CD14-positive monocyte (primary cell): ENCODE measurements at regions not wholly inside any gene's neighbourhood (a gene's known extent, or its start where the extent isn't known, plus 50 kb on each side); places are given as distances from the start of the nearest gene placed in this dataset.

Experiments
- DNase-seq, 3 donors: peaks; one replicate each; pipeline ENCODE4 v3.0.0-alpha.2; 2011 to 2022
- H2AFZ ChIP-seq: 2 replicates; pipeline ENCODE4 v1.6.0; 2012; ENCODE audit warnings: mild to moderate bottlenecking, low read depth, low read length, inconsistent platforms; ENCODE audit not compliant: insufficient read depth, poor library complexity, severe bottlenecking
- H3K27ac ChIP-seq, 2 donors: 1 replicate in 1 of 2; 2 replicates in 1 of 2; pipeline ENCODE4 v1.5.1; 2012 to 2013; ENCODE audit warnings: low read length in 2 of 2, control low read depth in 1 of 2, inconsistent platforms in 1 of 2, low read depth in 1 of 2, mild to moderate bottlenecking in 1 of 2
- H3K27me3 ChIP-seq, 2 donors: one replicate each; pipeline versions ENCODE4 v1.6.0 to v1.6.1; 2011 to 2013; ENCODE audit warnings: low read length in 2 of 2; ENCODE audit not compliant: control insufficient read depth in 2 of 2, insufficient read depth in 2 of 2
- H3K36me3 ChIP-seq, 2 donors: replicated peaks in 1 of 2; 1 replicate in 1 of 2; 2 replicates in 1 of 2; pipeline versions ENCODE4 v1.5.1 to v1.6.1; 2012 to 2013; ENCODE audit warnings: low read length in 2 of 2, control low read depth in 1 of 2, inconsistent platforms in 1 of 2, mild to moderate bottlenecking in 1 of 2; ENCODE audit not compliant: insufficient read depth in 2 of 2, control insufficient read depth in 1 of 2
- H3K4me1 ChIP-seq, 2 donors: 1 replicate in 1 of 2; 2 replicates in 1 of 2; pipeline versions ENCODE4 v1.5.1 to v1.6.1; 2012 to 2013; ENCODE audit warnings: low read length in 2 of 2, control low read depth in 1 of 2, inconsistent platforms in 1 of 2, mild to moderate bottlenecking in 1 of 2, moderate library complexity in 1 of 2; ENCODE audit not compliant: insufficient read depth in 2 of 2, control insufficient read depth in 1 of 2
- H3K4me2 ChIP-seq: replicated peaks from 2 replicates; pipeline ENCODE3; 2012; ENCODE audit warnings: low read length, moderate library complexity, mild to moderate bottlenecking; ENCODE audit not compliant: poor library complexity, severe bottlenecking; ENCODE audit errors: extremely low read depth
- H3K4me3 ChIP-seq, 3 experiments: fragments of 200-600 bp in 1 of 3; sonication (generic) in 1 of 3; replicated peaks in 1 of 3; 1 replicate in 2 of 3; 2 replicates in 1 of 3; pipeline ENCODE4 v1.5.1; 2011 to 2013; ENCODE audit warnings: low read length in 3 of 3, mild to moderate bottlenecking in 3 of 3, control low read depth in 2 of 3, low read depth in 2 of 3, inconsistent platforms in 1 of 3, moderate library complexity in 1 of 3
- H3K79me2 ChIP-seq: 2 replicates; pipeline ENCODE4 v1.6.0; 2012; ENCODE audit warnings: mild to moderate bottlenecking, control low read depth, inconsistent platforms, low read length, moderate library complexity; ENCODE audit not compliant: insufficient read depth
- H3K9ac ChIP-seq: 2 replicates; pipeline ENCODE4 v1.6.0; 2017; ENCODE audit warnings: low read length, mild to moderate bottlenecking; ENCODE audit not compliant: insufficient read depth, poor library complexity, severe bottlenecking
- H3K9me3 ChIP-seq, 2 donors: replicated peaks in 1 of 2; 1 replicate in 1 of 2; 2 replicates in 1 of 2; pipeline versions ENCODE4 v1.5.1 to v1.6.1; 2012 to 2013; ENCODE audit warnings: low read length in 2 of 2, control low read depth in 1 of 2; ENCODE audit not compliant: control insufficient read depth in 1 of 2, insufficient read depth in 1 of 2
- H4K20me1 ChIP-seq: 2 replicates; pipeline ENCODE4 v1.6.0; 2012; ENCODE audit warnings: mild to moderate bottlenecking, low read length, control low read depth, moderate library complexity; ENCODE audit not compliant: insufficient read depth
- H3K27ac Mint-ChIP-seq, 7 donors: one replicate each; pipeline ENCODE4 v1.8.0; 2020; ENCODE audit warnings: mild to moderate bottlenecking in 7 of 7, mixed read lengths in 7 of 7, moderate library complexity in 6 of 7, inconsistent platforms in 2 of 7
- H3K27me3 Mint-ChIP-seq, 3 donors: one replicate each; pipeline ENCODE4 v1.8.0; 2021 to 2022; ENCODE audit warnings: low read depth in 3 of 3, mild to moderate bottlenecking in 3 of 3, mixed read lengths in 3 of 3, moderate library complexity in 3 of 3, inconsistent platforms in 1 of 3
- H3K36me3 Mint-ChIP-seq, 2 donors: one replicate each; pipeline ENCODE4 v1.8.0; 2020; ENCODE audit warnings: mixed read lengths in 2 of 2, inconsistent platforms in 1 of 2, mild to moderate bottlenecking in 1 of 2
- H3K4me1 Mint-ChIP-seq: one replicate; pipeline ENCODE4 v1.8.0; 2020; ENCODE audit warnings: mild to moderate bottlenecking, mixed read lengths
- H3K4me3 Mint-ChIP-seq, 2 donors: one replicate each; pipeline ENCODE4 v1.8.0; 2020; ENCODE audit warnings: mild to moderate bottlenecking in 2 of 2, mixed read lengths in 2 of 2, moderate library complexity in 1 of 2
- H3K9me3 Mint-ChIP-seq, 7 donors: one replicate each; pipeline ENCODE4 v1.8.0; 2020 to 2022; ENCODE audit warnings: mixed read lengths in 7 of 7, mild to moderate bottlenecking in 6 of 7, moderate library complexity in 6 of 7, inconsistent platforms in 2 of 7
- CTCF ChIP-seq: fragments of 200-600 bp; IDR thresholded peaks from one replicate; pipeline ENCODE4 v1.8.0; 2022; ENCODE audit warnings: antibody characterized with exemption, mild to moderate bottlenecking
- WGBS: methylation state at CpG from one replicate; pipeline ENCODE4 v1.1.5; 2013; ENCODE audit warnings: missing lambda C conversion rate; ENCODE audit not compliant: insufficient coverage; 5-methylcytosine and 5-hydroxymethylcytosine counted together
- intact Hi-C, 2 donors: fragments of 100-400 bp; cut with micrococcal nuclease; formaldehyde crosslinking; loops; one replicate each; pipeline versions ENCODE4 v1.15.0 to v1.15.1; 2023

- no peaks in the 10 kb centered on the region for H3K36me3 Mint-ChIP-seq
- no peak overlapping the region for H2AFZ ChIP-seq
Observed at GRCh38 chr12:27869567-27869966, 89.5 kb upstream of the MANSC4 start.

GRCh38 chr12:27868139-27868538 is 88.1 kb upstream of the MANSC4 start:
- intact Hi-C loops: no loop called here
- no peak overlapping the region for H3K4me3 Mint-ChIP-seq
- Histone ChIP-seq H3K4me1 (peaks cover 3 to 5% of the 10 kb centered on the region in 2 donors), H4K20me1 (no peaks in the 10 kb centered on the region), H3K27ac (no peak overlapping the region), H2AFZ (no peak overlapping the region), H3K36me3 (no peaks in the 10 kb centered on the region), H3K4me3 (no peak overlapping the region), H3K9ac (no peak overlapping the region), H3K4me2 (no peak overlapping the region), H3K27me3 (no peaks in the 10 kb centered on the region), H3K9me3 (no peaks in the 10 kb centered on the region), H3K79me2 (no peaks in the 10 kb centered on the region)
- WGBS: no CpG with 5 or more reads among the region's 1 CpG
- no peaks in the 10 kb centered on the region for H3K36me3 Mint-ChIP-seq
- TF ChIP-seq CTCF: no peak
- peaks cover 5% of the 10 kb centered on the region for H3K4me1 Mint-ChIP-seq
- DNase-seq: no peak
- peaks cover 0 to 12% (median 5%) of the 10 kb centered on the region in 7 donors for H3K9me3 Mint-ChIP-seq
- H3K27ac Mint-ChIP-seq: no peak overlapping the region
- peaks cover 0 to 1% (median 0%) of the 10 kb centered on the region in 3 donors for H3K27me3 Mint-ChIP-seq

More at GRCh38 chr12:27869567-27869966, 89.5 kb upstream of the MANSC4 start:
- Histone ChIP-seq H3K27me3 (no peaks in the 10 kb centered on the region), H3K9me3 (no peaks in the 10 kb centered on the region), H4K20me1 (no peaks in the 10 kb centered on the region), H3K4me1 (peaks cover 3 to 5% of the 10 kb centered on the region in 2 donors), H3K36me3 (no peaks in the 10 kb centered on the region), H3K9ac (no peak overlapping the region), H3K79me2 (no peaks in the 10 kb centered on the region), H3K27ac (no peak overlapping the region), H3K4me3 (no peak overlapping the region), H3K4me2 (no peak overlapping the region)
- peaks cover 5% of the 10 kb centered on the region for H3K4me1 Mint-ChIP-seq
- no peak for TF ChIP-seq CTCF
- 94% methylated on average over 3 of the region's 12 CpGs for WGBS
- no peak overlapping the region for H3K4me3 Mint-ChIP-seq
- H3K27ac Mint-ChIP-seq: no peak overlapping the region
- H3K27me3 Mint-ChIP-seq: peaks cover 0 to 1% (median 0%) of the 10 kb centered on the region in 3 donors
- intact Hi-C loops: no loop called here
- peaks cover 2 to 11% (median 7%) of the 10 kb centered on the region in 7 donors for H3K9me3 Mint-ChIP-seq
- no peak for DNase-seq
